MCF 10A (cell line): ENCODE measurements at regions not wholly inside any gene's neighbourhood (a gene's known extent, or its start where the extent isn't known, plus 50 kb on each side); places are given as distances from the start of the nearest gene placed in this dataset.

Source experiments
- BruUV-seq: library from RNA; stranded (reverse); fragments of 400-500 nt; replicated peaks from 2 replicates; lab custom pipeline; 2021; lab: Mats Ljungman, UMichigan
- CTCF ChIA-PET: fragments of 300-600 bp; sonication (Branson Sonifier 250); formaldehyde crosslinking; extraction: SDS; loops from one replicate; lab custom pipeline; 2021; ENCODE audit warnings: antibody characterized with exemption, inconsistent platforms; lab: Yijun Ruan, JAX
- POLR2A ChIA-PET: fragments of 300-600, 350-650 bp; sonication (Branson Sonifier 250); formaldehyde crosslinking; extraction: SDS; loops from one replicate; lab custom pipeline; 2020; ENCODE audit warnings: antibody characterized with exemption, inconsistent platforms; lab: Yijun Ruan, JAX
- DNase-seq: peaks from one replicate; pipeline ENCODE4 v3.0.0-alpha.2; 2018; ENCODE audit not compliant: unreplicated experiment
- H3K27ac Mint-ChIP-seq: one replicate; pipeline ENCODE4 v1.8.0; 2022; ENCODE audit warnings: mild to moderate bottlenecking, low read depth, mixed read lengths; ENCODE audit not compliant: unreplicated experiment
- H3K27me3 Mint-ChIP-seq: one replicate; pipeline ENCODE4 v1.8.0; 2022; ENCODE audit warnings: mixed read lengths; ENCODE audit not compliant: insufficient read depth, unreplicated experiment
- H3K36me3 Mint-ChIP-seq: one replicate; pipeline ENCODE4 v1.8.0; 2022; ENCODE audit warnings: mild to moderate bottlenecking, moderate library complexity, mixed read lengths; ENCODE audit not compliant: insufficient read depth, unreplicated experiment
- H3K4me1 Mint-ChIP-seq: one replicate; pipeline ENCODE4 v1.8.0; 2022; ENCODE audit warnings: mixed read lengths; ENCODE audit not compliant: insufficient read depth, unreplicated experiment
- H3K4me3 Mint-ChIP-seq: one replicate; pipeline ENCODE4 v1.8.0; 2022; ENCODE audit warnings: mild to moderate bottlenecking, moderate library complexity, mixed read lengths; ENCODE audit not compliant: unreplicated experiment
- H3K9me3 Mint-ChIP-seq: one replicate; pipeline ENCODE4 v1.8.0; 2022; ENCODE audit warnings: mixed read lengths; ENCODE audit not compliant: unreplicated experiment
- CTCF ChIP-seq: fragments of 200-600 bp; IDR thresholded peaks from one replicate; pipeline ENCODE4 v1.8.0; 2022; ENCODE audit warnings: antibody characterized with exemption, mild to moderate bottlenecking; ENCODE audit not compliant: unreplicated experiment
- intact Hi-C: fragments of 100-400 bp; cut with micrococcal nuclease; formaldehyde crosslinking; loops from 2 replicates; pipeline ENCODE4 v1.14.1; 2022

DNA sequence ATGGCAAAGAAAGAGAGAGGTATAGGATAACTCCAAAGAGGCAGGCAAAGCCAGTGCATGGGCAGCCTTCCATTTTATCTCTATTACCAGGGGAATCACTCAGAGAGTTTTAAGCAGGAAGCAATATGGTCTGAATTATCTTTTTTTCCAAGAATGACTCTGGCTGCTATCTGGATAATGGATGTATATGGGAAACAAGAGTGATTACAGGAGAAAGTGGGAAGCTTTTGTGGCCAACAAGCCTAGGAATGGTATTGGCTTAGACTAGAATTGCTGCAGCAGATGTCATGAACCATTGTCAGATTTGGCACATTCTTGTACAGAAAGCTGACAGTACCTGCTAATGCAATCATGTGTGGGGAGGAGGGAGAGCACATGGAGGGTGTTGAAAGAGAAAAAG lies 73.0 kb upstream of the BTBD3 start:
- POLR2A ChIA-PET, result no interaction called here
- no TSS peak for BruUV-seq
- H3K9me3 Mint-ChIP-seq, result no peaks in the 10 kb centered on the region
- H3K4me3 Mint-ChIP-seq, result no peak overlapping the region
- H3K27ac Mint-ChIP-seq, result no peak overlapping the region
- CTCF ChIA-PET, result no interaction called here
- intact Hi-C loops, result no loop called here
- peaks cover 18% of the 10 kb centered on the region for H3K4me1 Mint-ChIP-seq
- DNase-seq, result no peak
- H3K27me3 Mint-ChIP-seq, result no peaks in the 10 kb centered on the region
- TF ChIP-seq CTCF, result no peak
- H3K36me3 Mint-ChIP-seq, result no peaks in the 10 kb centered on the region

DNA sequence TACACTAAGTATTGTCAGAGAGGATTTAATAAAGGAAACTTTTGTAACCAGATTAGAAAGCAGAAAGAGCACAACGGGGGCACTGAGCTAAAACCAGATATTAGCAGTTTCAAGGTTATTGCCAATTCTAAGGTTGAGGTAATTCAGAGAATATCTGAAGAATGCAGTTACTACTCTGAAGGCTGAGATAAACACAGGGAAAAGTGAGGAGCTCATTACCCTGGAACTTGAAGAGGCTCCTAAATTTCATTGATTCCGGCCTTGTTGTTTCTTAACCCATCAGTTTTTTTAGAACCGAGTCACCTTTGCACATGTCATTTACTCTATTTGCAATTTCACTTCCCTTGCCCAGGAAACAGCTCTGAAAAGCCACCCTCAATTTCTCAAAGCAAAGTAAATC lies 72.4 kb upstream of the BTBD3 start:
- Mint-ChIP-seq H3K27ac (no peak overlapping the region), H3K4me3 (no peak overlapping the region), H3K9me3 (no peaks in the 10 kb centered on the region), H3K27me3 (no peaks in the 10 kb centered on the region), H3K36me3 (no peaks in the 10 kb centered on the region), H3K4me1 (peaks cover 24% of the 10 kb centered on the region)
- TF ChIP-seq CTCF, result no peak
- BruUV-seq, result no TSS peak
- no peak for DNase-seq
- ChIA-PET CTCF (no interaction called here), POLR2A (no interaction called here)
- intact Hi-C loops, result no loop called here

GRCh38 chr20:11846131-11846530 lies 71.6 kb upstream of the BTBD3 start:
- ChIA-PET POLR2A (no interaction called here), CTCF (no interaction called here)
- intact Hi-C loops, result no loop called here
- H3K4me1 Mint-ChIP-seq, result peaks cover 32% of the 10 kb centered on the region
- no peaks in the 10 kb centered on the region for H3K27me3 Mint-ChIP-seq
- no peak overlapping the region for H3K27ac Mint-ChIP-seq
- H3K9me3 Mint-ChIP-seq, result no peaks in the 10 kb centered on the region
- no peaks in the 10 kb centered on the region for H3K36me3 Mint-ChIP-seq
- DNase-seq, result no peak
- TF ChIP-seq CTCF, result no peak
- no TSS peak for BruUV-seq
- H3K4me3 Mint-ChIP-seq, result no peak overlapping the region

GRCh38 chr20:11847827-11848226 lies 69.9 kb upstream of the BTBD3 start:
- BruUV-seq, result no TSS peak
- POLR2A ChIA-PET, result no interaction called here

More at GRCh38 chr20:11847827-11848226, 69.9 kb upstream of the BTBD3 start:
- H3K4me3 Mint-ChIP-seq, result no peak overlapping the region
- TF ChIP-seq CTCF, result no peak
- peaks cover 41% of the 10 kb centered on the region for H3K4me1 Mint-ChIP-seq
- H3K36me3 Mint-ChIP-seq, result no peaks in the 10 kb centered on the region
- intact Hi-C loops, result no loop called here
- no peaks in the 10 kb centered on the region for H3K27me3 Mint-ChIP-seq
- CTCF ChIA-PET, result interaction anchor here (0.9 kb wide), 1 partner anchor 25 kb away, joined by 3 read pairs; no protein-coding TSS in a partner anchor
- H3K27ac Mint-ChIP-seq, result no peak overlapping the region
- no peaks in the 10 kb centered on the region for H3K9me3 Mint-ChIP-seq
- DNase-seq, result peak; percentile 37
